Inflammatory macrophage treated with lipopolysaccharide for 1 hour (primary cell): ENCODE measurements at regions not wholly inside any gene's neighbourhood (a gene's known extent, or its start where the extent isn't known, plus 50 kb on each side); places are given as distances from the start of the nearest gene placed in this dataset.

ENCODE experiments used
- DNase-seq, 2 donors: peaks; one replicate each; pipeline ENCODE4 v3.0.0-alpha.2; 2020 to 2022

- no peak for DNase-seq
Measured at GRCh38 chr1:4336507-4336906, 317.9 kb upstream of the AJAP1 start.

GRCh38 chr1:4341421-4341820, 313.0 kb upstream of the AJAP1 start:
- no peak for DNase-seq

GRCh38 chr1:4344065-4344732, 310.2 kb upstream of the AJAP1 start:
- DNase-seq, result no peak

- no peak for DNase-seq
Measured at GRCh38 chr1:4345094-4345493, 309.3 kb upstream of the AJAP1 start.

- no peak for DNase-seq
Measured at GRCh38 chr1:4346131-4346530, 308.3 kb upstream of the AJAP1 start.

- DNase-seq, result no peak
Measured at GRCh38 chr1:4351453-4351852, 303.0 kb upstream of the AJAP1 start.

- no peak for DNase-seq
Measured at GRCh38 chr1:4353090-4353856, 301.1 kb upstream of the AJAP1 start.

- DNase-seq, result no peak
Measured at GRCh38 chr1:4355839-4356238, 298.6 kb upstream of the AJAP1 start.

- no peak for DNase-seq
Measured at GRCh38 chr1:4362314-4363044, 291.9 kb upstream of the AJAP1 start.

- DNase-seq, result no peak
Measured at GRCh38 chr1:4366091-4366490, 288.3 kb upstream of the AJAP1 start.

- no peak for DNase-seq
Measured at GRCh38 chr1:4367230-4367777, 287.1 kb upstream of the AJAP1 start.

- DNase-seq, result no peak
Measured at GRCh38 chr1:4369335-4369734, 285.1 kb upstream of the AJAP1 start.

- DNase-seq, result no peak
Measured at GRCh38 chr1:4371849-4372248, 282.6 kb upstream of the AJAP1 start.

- no peak for DNase-seq
Measured at GRCh38 chr1:4375812-4376211, 278.6 kb upstream of the AJAP1 start.

GRCh38 chr1:4379451-4380175, 274.8 kb upstream of the AJAP1 start:
- DNase-seq, result no peak

- no peak for DNase-seq
Measured at GRCh38 chr1:4380564-4381168, 273.7 kb upstream of the AJAP1 start.

GRCh38 chr1:4393191-4393590, 261.2 kb upstream of the AJAP1 start:
- DNase-seq, result no peak

GRCh38 chr1:4394366-4394765, 260.0 kb upstream of the AJAP1 start:
- no peak for DNase-seq

GRCh38 chr1:4395158-4395557, 259.3 kb upstream of the AJAP1 start:
- no peak for DNase-seq

GRCh38 chr1:4395676-4396075, 258.7 kb upstream of the AJAP1 start:
- DNase-seq, result no peak

GRCh38 chr1:4396551-4396950, 257.9 kb upstream of the AJAP1 start:
- no peak for DNase-seq

GRCh38 chr1:4397196-4397595, 257.2 kb upstream of the AJAP1 start:
- no peak for DNase-seq

GRCh38 chr1:4402032-4402431, 252.4 kb upstream of the AJAP1 start:
- no peak for DNase-seq
